Kasumi-1 (cell line): ENCODE measurements at regions not wholly inside any gene's neighbourhood (a gene's known extent, or its start where the extent isn't known, plus 50 kb on each side); places are given as distances from the start of the nearest gene placed in this dataset.
A peak's percentile ranks its signal among the peaks of the same experiment; 100 is the strongest.
"Not testable (repeated sequence)": the region's sequence is repeated elsewhere in the genome, so short reads cannot be mapped to it uniquely, and the experiment has no call there.

Source experiments
- DNase-seq, 2 experiments: peaks; one replicate each; lab custom pipeline; 2025; lab: John Stamatoyannopoulos, UW

GRCh38 chr5:51802551-51803184 is 419.4 kb downstream of the ISL1 start:
- no peak for DNase-seq

- DNase-seq = no peak
These were observed 423.4 kb downstream of the ISL1 start for GRCh38 chr5:51806677-51807076.

- DNase-seq = no peak
These were observed 427.3 kb downstream of the ISL1 start for GRCh38 chr5:51810592-51810991.

- no peak for DNase-seq
These were observed 428.7 kb downstream of the ISL1 start for GRCh38 chr5:51811883-51812471.

GRCh38 chr5:51814817-51815216 is 431.6 kb downstream of the ISL1 start:
- not testable (repeated sequence) for DNase-seq

GRCh38 chr5:51816427-51816826 is 433.2 kb downstream of the ISL1 start:
- no peak for DNase-seq

- no peak for DNase-seq
These were observed 438.4 kb downstream of the ISL1 start for GRCh38 chr5:51821697-51822096.

- DNase-seq = no peak
These were observed 446.0 kb downstream of the ISL1 start for GRCh38 chr5:51829230-51829629.

- DNase-seq = peak; percentile 10 to 13
These were observed 446.4 kb downstream of the ISL1 start for GRCh38 chr5:51829691-51830090.

- no peak for DNase-seq
These were observed 449.8 kb downstream of the ISL1 start for GRCh38 chr5:51832934-51833470.

- DNase-seq = no peak
These were observed 455.2 kb downstream of the ISL1 start for GRCh38 chr5:51838459-51838858.

GRCh38 chr5:51843893-51844292 is 460.6 kb downstream of the ISL1 start:
- no peak for DNase-seq

- DNase-seq = no peak
These were observed 462.8 kb downstream of the ISL1 start for GRCh38 chr5:51846015-51846414.

GRCh38 chr5:51859624-51860023 is 476.4 kb downstream of the ISL1 start:
- DNase-seq = no peak

- DNase-seq = no peak
These were observed 477.3 kb downstream of the ISL1 start for GRCh38 chr5:51860532-51861018.

GRCh38 chr5:51872144-51872543 is 488.9 kb downstream of the ISL1 start:
- no peak for DNase-seq

- no peak for DNase-seq
These were observed 498.7 kb downstream of the ISL1 start for GRCh38 chr5:51881901-51882300.

- DNase-seq = no peak
These were observed 499.4 kb downstream of the ISL1 start for GRCh38 chr5:51882647-51883046.

- no peak for DNase-seq
These were observed 506.5 kb downstream of the ISL1 start for GRCh38 chr5:51889703-51890102.

- no peak for DNase-seq
These were observed 507.3 kb downstream of the ISL1 start for GRCh38 chr5:51890435-51891116.

GRCh38 chr5:51892680-51893079 is 509.4 kb downstream of the ISL1 start:
- DNase-seq = no peak

GRCh38 chr5:51895834-51896233 is 512.6 kb downstream of the ISL1 start:
- peak; percentile 7 to 14 for DNase-seq

- DNase-seq = no peak
These were observed 519.3 kb downstream of the ISL1 start for GRCh38 chr5:51902512-51902911.
